Endothelial cell of umbilical vein (primary cell): ENCODE measurements at regions not wholly inside any gene's neighbourhood (a gene's known extent, or its start where the extent isn't known, plus 50 kb on each side); places are given as distances from the start of the nearest gene placed in this dataset.

ENCODE experiments used
- BruUV-seq: library from RNA; stranded (reverse); fragments of 400-500 nt; replicated peaks from 2 replicates; lab custom pipeline; 2021; lab: Mats Ljungman, UMichigan
- CTCF ChIA-PET: fragments of 300-600, 350-600 bp; sonication (Branson Sonifier 250); formaldehyde crosslinking; loops from one replicate; lab custom pipeline; 2021; ENCODE audit warnings: antibody characterized with exemption, inconsistent platforms; lab: Charles Lee
- POLR2A ChIA-PET: fragments of 300-600, 350-600 bp; sonication (Branson Sonifier 250); formaldehyde crosslinking; loops from one replicate; lab custom pipeline; 2021; ENCODE audit warnings: antibody characterized with exemption, inconsistent platforms; lab: Charles Lee
- DNase-seq: peaks from one replicate; pipeline ENCODE4 v3.0.0-alpha.2; 2011; ENCODE audit warnings: low read depth, low spot score
- FAIRE-seq: peaks from 2 replicates; lab custom pipeline; 2011; peaks lifted over from hg19 to GRCh38; lab: Jason Lieb, UNC
- H2AFZ ChIP-seq: 2 replicates; pipeline ENCODE4 v1.6.0; 2012; ENCODE audit warnings: low read depth, low read length, control low read depth, inconsistent platforms
- H3K27ac ChIP-seq: 2 replicates; pipeline ENCODE4 v1.5.1; 2011; ENCODE audit warnings: low read depth, mild to moderate bottlenecking, control low read depth, low read length, moderate library complexity; ENCODE audit not compliant: insufficient read depth
- H3K27me3 ChIP-seq, 2 experiments: 2 replicates each; pipeline versions ENCODE4 v1.6.0 to v1.6.1; 2011; ENCODE audit warnings: low read length in 2 of 2, mixed read lengths in 1 of 2; ENCODE audit not compliant: control insufficient read depth in 2 of 2, insufficient read depth in 2 of 2
- H3K36me3 ChIP-seq, 2 experiments: 2 replicates in 1 of 2; 3 replicates in 1 of 2; pipeline ENCODE4 v1.5.1; 2011; ENCODE audit warnings: low read length in 2 of 2, mild to moderate bottlenecking in 1 of 2, moderate library complexity in 1 of 2; ENCODE audit not compliant: control insufficient read depth in 2 of 2, insufficient read depth in 2 of 2; ENCODE audit errors: extremely low read depth in 1 of 2
- H3K4me1 ChIP-seq: 3 replicates; pipeline ENCODE4 v1.5.1; 2011; ENCODE audit warnings: mild to moderate bottlenecking, low read length; ENCODE audit not compliant: control insufficient read depth, insufficient read depth; ENCODE audit errors: extremely low read depth
- H3K4me2 ChIP-seq: 2 replicates; pipeline ENCODE4 v1.6.1; 2011; ENCODE audit warnings: low read length, control low read depth, mixed read lengths; ENCODE audit not compliant: insufficient read depth
- H3K4me3 ChIP-seq, 3 experiments: fragments of 200-600 bp in 1 of 3; sonication (generic), shearing (Covaris generic) in 1 of 3; replicated peaks in 1 of 3; 2 replicates each; pipeline ENCODE4 v1.5.1; 2011 to 2016; ENCODE audit warnings: control low read depth in 3 of 3, low read length in 3 of 3, mild to moderate bottlenecking in 2 of 3, inconsistent platforms in 1 of 3, low read depth in 1 of 3, moderate library complexity in 1 of 3; ENCODE audit not compliant: insufficient read depth in 1 of 3
- H3K79me2 ChIP-seq: 2 replicates; pipeline ENCODE4 v1.6.0; 2012; ENCODE audit warnings: low read length, inconsistent platforms; ENCODE audit not compliant: control insufficient read depth, insufficient read depth
- H3K9ac ChIP-seq: replicated peaks from 2 replicates; pipeline ENCODE3; 2011; ENCODE audit warnings: low read length, control low read depth; ENCODE audit not compliant: insufficient read depth; ENCODE audit errors: extremely low read depth
- H3K9me1 ChIP-seq: replicated peaks from 3 replicates; pipeline ENCODE4 v1.6.0; 2011; ENCODE audit warnings: mild to moderate bottlenecking, low read length; ENCODE audit not compliant: control insufficient read depth, insufficient read depth; ENCODE audit errors: extremely low read depth
- H3K9me3 ChIP-seq: replicated peaks from 2 replicates; pipeline ENCODE4 v1.5.1; 2012; ENCODE audit warnings: low read length, inconsistent platforms; ENCODE audit not compliant: control insufficient read depth, insufficient read depth
- H4K20me1 ChIP-seq: replicated peaks from 2 replicates; pipeline ENCODE3; 2011; ENCODE audit warnings: mild to moderate bottlenecking, low read length; ENCODE audit not compliant: control insufficient read depth, insufficient read depth; ENCODE audit errors: extremely low read depth
- EZH2 ChIP-seq: IDR thresholded peaks from 2 replicates; pipeline ENCODE4 v1.6.1; 2012; ENCODE audit warnings: borderline replicate concordance, low read depth, mild to moderate bottlenecking, moderate library complexity, low read length, inconsistent platforms; ENCODE audit not compliant: severe bottlenecking
- FOS ChIP-seq: IDR thresholded peaks from 2 replicates; pipeline ENCODE4 v1.6.1; 2011; ENCODE audit warnings: mild to moderate bottlenecking, low read length, moderate library complexity, borderline replicate concordance; ENCODE audit not compliant: insufficient read depth
- GATA2 ChIP-seq: IDR thresholded peaks from 2 replicates; pipeline ENCODE4 v1.7.0; 2011; ENCODE audit warnings: low read depth, mild to moderate bottlenecking, moderate library complexity, mixed read lengths, low read length; ENCODE audit not compliant: insufficient read length, insufficient read depth
- JUN ChIP-seq: IDR thresholded peaks from 2 replicates; pipeline ENCODE4 v1.6.1; 2011; ENCODE audit warnings: borderline replicate concordance, low read depth; ENCODE audit not compliant: insufficient read length, insufficient read depth
- MAX ChIP-seq: IDR thresholded peaks from 2 replicates; pipeline ENCODE4 v1.6.1; 2011; ENCODE audit not compliant: insufficient read depth, insufficient read length
- MYC ChIP-seq: IDR thresholded peaks from one replicate; pipeline ENCODE4 v1.6.1; 2011; ENCODE audit warnings: mild to moderate bottlenecking, low read depth, low read length
- POLR2A ChIP-seq: IDR thresholded peaks from 2 replicates; pipeline ENCODE4 v1.6.1; 2012; ENCODE audit warnings: low read depth, mild to moderate bottlenecking, control low read depth, low read length
- POLR2AphosphoS5 ChIP-seq: IDR thresholded peaks from 2 replicates; pipeline ENCODE4 v1.6.1; 2012; ENCODE audit warnings: low read depth, mild to moderate bottlenecking, control low read depth, low read length, moderate library complexity; ENCODE audit not compliant: insufficient read depth
- dilution Hi-C: fragments of 300-500 bp; cut with MboI; formaldehyde crosslinking; loops from one replicate; pipeline ENCODE4 v1.15.0; 2019; ENCODE audit warnings: low sequenced_read_pairs; ENCODE audit not compliant: extremely low pct_ligation_motif_present
- intact Hi-C: fragments of 100-400 bp; cut with micrococcal nuclease; formaldehyde crosslinking; loops from one replicate; pipeline ENCODE4 v1.10.0; 2022
- TF ChIP-seq, protein P1 (sequence below), 2 donors: IDR thresholded peaks; 1 replicate in 1 of 2; 2 replicates in 1 of 2; pipeline ENCODE4 v1.5.1; 2011; ENCODE audit warnings: low read length in 2 of 2, mild to moderate bottlenecking in 2 of 2, moderate library complexity in 2 of 2, control low read depth in 1 of 2, inconsistent platforms in 1 of 2, low read depth in 1 of 2; ENCODE audit not compliant: insufficient read depth in 1 of 2; ENCODE audit errors: extremely low read depth in 1 of 2

DNA sequence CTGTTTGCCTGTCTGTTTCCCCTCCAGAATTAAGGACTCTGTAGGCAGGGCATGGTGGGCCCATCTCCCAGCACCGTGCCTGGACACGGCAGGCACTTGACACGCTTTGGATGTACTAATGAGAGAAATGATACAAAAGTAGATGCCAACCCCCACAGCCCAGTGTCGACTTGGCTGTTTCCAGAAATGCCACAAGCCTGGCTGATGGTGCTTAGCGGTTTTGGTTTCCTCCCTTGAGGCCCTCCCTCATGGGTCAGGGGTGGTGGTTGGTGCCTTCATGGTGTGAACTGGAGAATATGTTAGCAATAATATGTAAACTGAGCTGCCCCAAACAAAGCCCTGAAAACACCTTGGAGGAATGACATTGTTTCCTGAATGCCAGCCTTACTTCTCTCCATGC lies 55.5 kb upstream of the ESRRB start:
- H4K20me1 ChIP-seq: no peaks in the 10 kb centered on the region
- H3K27ac ChIP-seq: no peak overlapping the region
- H3K36me3 ChIP-seq: no peaks in the 10 kb centered on the region
- H3K9ac ChIP-seq: no peak overlapping the region
- ChIA-PET CTCF (no interaction called here), POLR2A (no interaction called here)
- H3K27me3 ChIP-seq: peaks cover 1 to 7% of the 10 kb centered on the region in 2 experiments
- dilution Hi-C loops (no loop called here), intact Hi-C loops (no loop called here)
- FAIRE-seq (no peak), DNase-seq (no peak)
- no TSS peak for BruUV-seq
- no peaks in the 10 kb centered on the region for H3K9me3 ChIP-seq
- no peaks in the 10 kb centered on the region for H3K79me2 ChIP-seq
- no peak overlapping the region for H3K4me3 ChIP-seq
- H3K4me2 ChIP-seq: no peak overlapping the region
- no peak overlapping the region for H2AFZ ChIP-seq
- TF ChIP-seq MAX (no peak), POLR2A (no peak), MYC (no peak), EZH2 (no peak), POLR2AphosphoS5 (no peak), JUN (no peak), GATA2 (no peak), FOS (no peak)
- TF ChIP-seq, protein P1, sequence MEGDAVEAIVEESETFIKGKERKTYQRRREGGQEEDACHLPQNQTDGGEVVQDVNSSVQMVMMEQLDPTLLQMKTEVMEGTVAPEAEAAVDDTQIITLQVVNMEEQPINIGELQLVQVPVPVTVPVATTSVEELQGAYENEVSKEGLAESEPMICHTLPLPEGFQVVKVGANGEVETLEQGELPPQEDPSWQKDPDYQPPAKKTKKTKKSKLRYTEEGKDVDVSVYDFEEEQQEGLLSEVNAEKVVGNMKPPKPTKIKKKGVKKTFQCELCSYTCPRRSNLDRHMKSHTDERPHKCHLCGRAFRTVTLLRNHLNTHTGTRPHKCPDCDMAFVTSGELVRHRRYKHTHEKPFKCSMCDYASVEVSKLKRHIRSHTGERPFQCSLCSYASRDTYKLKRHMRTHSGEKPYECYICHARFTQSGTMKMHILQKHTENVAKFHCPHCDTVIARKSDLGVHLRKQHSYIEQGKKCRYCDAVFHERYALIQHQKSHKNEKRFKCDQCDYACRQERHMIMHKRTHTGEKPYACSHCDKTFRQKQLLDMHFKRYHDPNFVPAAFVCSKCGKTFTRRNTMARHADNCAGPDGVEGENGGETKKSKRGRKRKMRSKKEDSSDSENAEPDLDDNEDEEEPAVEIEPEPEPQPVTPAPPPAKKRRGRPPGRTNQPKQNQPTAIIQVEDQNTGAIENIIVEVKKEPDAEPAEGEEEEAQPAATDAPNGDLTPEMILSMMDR (IDR thresholded peaks at IDR 0.05; ENCODE audit: extremely low read depth in 1 of 2, insufficient read depth in 1 of 2, low read depth in 1 of 2, low read length in 2 of 2): no peak
- H3K4me1 ChIP-seq: no peaks in the 10 kb centered on the region
- no peaks in the 10 kb centered on the region for H3K9me1 ChIP-seq
